Naive thymus-derived CD4-positive, alpha-beta T cell (primary cell): ENCODE measurements at regions not wholly inside any gene's neighbourhood (a gene's known extent, or its start where the extent isn't known, plus 50 kb on each side); places are given as distances from the start of the nearest gene placed in this dataset.
"Not testable (repeated sequence)": the region's sequence is repeated elsewhere in the genome, so short reads cannot be mapped to it uniquely, and the experiment has no call there.

Experiments used
- ATAC-seq: fragments of 150-1000 bp; cut with Tn5 transposase; 2 replicates; pipeline ENCODE4 v1.10.0; 2021; ENCODE audit warnings: mild to moderate bottlenecking, moderate library complexity
- CTCF ChIA-PET: fragments of 350-600 bp; sonication (Branson Sonifier 250); formaldehyde crosslinking; loops from one replicate; lab custom pipeline; 2021; ENCODE audit warnings: antibody characterized with exemption; lab: Charles Lee
- POLR2A ChIA-PET: fragments of 350-600 bp; sonication (Branson Sonifier 250); formaldehyde crosslinking; loops from one replicate; lab custom pipeline; 2021; ENCODE audit warnings: antibody characterized with exemption, inconsistent platforms; lab: Charles Lee
- DNase-seq, 9 donors: peaks; one replicate each; pipeline versions ENCODE4 v3.0.0 to v3.0.0-alpha.2; 2020 to 2022; ENCODE audit warnings: mixed read lengths in 1 of 9
- H3K27ac ChIP-seq: one replicate; pipeline ENCODE4 v1.7.0; 2013; ENCODE audit warnings: mild to moderate bottlenecking, low read depth, low read length, moderate library complexity
- H3K27me3 ChIP-seq, 2 donors: one replicate each; pipeline ENCODE4 v1.7.0; 2013; ENCODE audit warnings: low read length in 2 of 2, mild to moderate bottlenecking in 2 of 2, moderate library complexity in 2 of 2; ENCODE audit not compliant: control insufficient read depth in 2 of 2, insufficient read depth in 2 of 2
- H3K36me3 ChIP-seq, 3 experiments: 1 replicate in 2 of 3; 2 replicates in 1 of 3; pipeline ENCODE4 v1.7.0; 2013; ENCODE audit warnings: low read length in 3 of 3, mild to moderate bottlenecking in 3 of 3, moderate library complexity in 1 of 3; ENCODE audit not compliant: insufficient read depth in 3 of 3, control insufficient read depth in 2 of 3
- H3K4me1 ChIP-seq, 2 donors: one replicate each; pipeline ENCODE4 v1.7.0; 2013; ENCODE audit warnings: low read length in 2 of 2, mild to moderate bottlenecking in 2 of 2, moderate library complexity in 1 of 2; ENCODE audit not compliant: control insufficient read depth in 2 of 2, insufficient read depth in 2 of 2
- H3K4me3 ChIP-seq: 2 replicates; pipeline ENCODE4 v1.7.0; 2013; ENCODE audit warnings: mild to moderate bottlenecking, low read length
- H3K9me3 ChIP-seq, 3 experiments: 1 replicate in 2 of 3; 2 replicates in 1 of 3; pipeline ENCODE4 v1.7.0; 2013; ENCODE audit warnings: low read length in 3 of 3; ENCODE audit not compliant: control insufficient read depth in 2 of 3
- H3K27ac Mint-ChIP-seq, 9 donors: one replicate each; pipeline ENCODE4 v1.8.0; 2020 to 2022; ENCODE audit warnings: mixed read lengths in 9 of 9, mild to moderate bottlenecking in 8 of 9, moderate library complexity in 5 of 9, inconsistent platforms in 2 of 9
- H3K27me3 Mint-ChIP-seq, 5 donors: one replicate each; pipeline ENCODE4 v1.8.0; 2021 to 2022; ENCODE audit warnings: mixed read lengths in 5 of 5, mild to moderate bottlenecking in 1 of 5
- H3K36me3 Mint-ChIP-seq, 5 donors: one replicate each; pipeline ENCODE4 v1.8.0; 2020 to 2022; ENCODE audit warnings: mixed read lengths in 5 of 5, mild to moderate bottlenecking in 3 of 5, inconsistent platforms in 1 of 5
- H3K4me1 Mint-ChIP-seq, 7 donors: one replicate each; pipeline ENCODE4 v1.8.0; 2020 to 2022; ENCODE audit warnings: mixed read lengths in 7 of 7, mild to moderate bottlenecking in 3 of 7, inconsistent platforms in 1 of 7
- H3K4me3 Mint-ChIP-seq, 10 donors: one replicate each; pipeline ENCODE4 v1.8.0; 2020 to 2022; ENCODE audit warnings: mild to moderate bottlenecking in 10 of 10, mixed read lengths in 10 of 10, moderate library complexity in 6 of 10, inconsistent platforms in 2 of 10
- H3K9me3 Mint-ChIP-seq, 11 donors: one replicate each; pipeline ENCODE4 v1.8.0; 2020 to 2022; ENCODE audit warnings: mixed read lengths in 11 of 11, mild to moderate bottlenecking in 4 of 11, inconsistent platforms in 1 of 11, moderate library complexity in 1 of 11
- intact Hi-C, 2 donors: fragments of 100-400 bp; cut with micrococcal nuclease; formaldehyde crosslinking; loops; one replicate each; pipeline ENCODE4 v1.15.1; 2023

DNA sequence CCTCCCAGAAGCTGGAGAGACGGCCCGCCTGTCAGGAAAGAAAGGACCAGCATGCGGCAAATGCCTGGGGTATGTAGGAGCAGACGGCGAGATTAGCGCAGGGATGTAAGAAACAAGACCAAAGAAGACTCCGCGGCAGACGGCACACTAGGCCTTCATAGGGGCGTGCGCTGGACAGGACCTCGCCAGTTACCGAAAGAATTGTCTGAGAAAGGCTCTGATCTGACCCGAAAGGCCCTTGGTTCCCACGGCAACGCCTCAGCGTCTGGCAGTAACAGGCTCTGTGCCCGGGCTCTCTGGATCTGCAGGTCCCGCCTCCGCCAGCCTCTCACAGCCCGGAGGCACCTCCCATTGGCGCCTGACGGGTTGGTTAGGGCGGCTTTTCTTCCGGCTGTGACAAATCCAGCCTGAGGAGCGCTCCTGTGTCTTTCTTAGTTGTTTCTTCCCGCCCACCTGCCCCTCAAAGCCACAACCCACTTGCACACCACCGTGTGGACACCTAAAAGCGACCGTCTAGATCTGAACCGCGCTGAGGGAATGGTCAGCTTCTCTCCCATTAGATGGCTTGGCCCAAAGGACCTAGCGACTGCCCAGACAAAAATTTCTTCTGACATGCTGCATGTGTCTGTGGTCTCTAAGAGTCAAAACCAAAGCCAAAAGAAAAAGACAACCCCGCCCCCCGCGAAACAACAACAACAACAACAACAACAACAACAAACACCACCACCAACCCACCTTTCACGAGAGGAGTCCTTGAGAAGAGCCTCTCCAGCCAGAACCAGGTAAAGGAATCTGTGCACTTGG lies 58.2 kb upstream of the ZNF527 start:
- H3K9me3 ChIP-seq, POLR2A ChIA-PET, H3K27me3 ChIP-seq, H3K36me3 ChIP-seq, CTCF ChIA-PET, H3K4me1 ChIP-seq: not testable (repeated sequence)
- Histone ChIP-seq H3K27ac (peak overlapping the region; percentile 37), H3K4me3 (peak overlapping the region; percentile 35)
- intact Hi-C loops = loop anchor here (10.0 kb wide), 5 partner anchors 398 to 1098 kb away; partner anchors contain the start of genes ZNF850 (in 2 of the 2), ZNF146 (in 1 of the 2), ZNF565 (in 1 of the 2) and ZNF566 (in 1 of the 2)
- peak overlapping the region in 8 of 9 donors; percentile 18 to 78 (median 50) for H3K27ac Mint-ChIP-seq
- DNase-seq = peak in 6 of 9 donors; percentile 17 to 53 (median 36)
- peak; percentile 44 for ATAC-seq
- H3K4me1 Mint-ChIP-seq = peaks cover 0 to 27% (median 18%) of the 10 kb centered on the region in 7 donors
- peak overlapping the region; percentile 45 to 87 (median 81) for H3K4me3 Mint-ChIP-seq
- peaks cover 0 to 27% (median 19%) of the 10 kb centered on the region in 5 donors for H3K27me3 Mint-ChIP-seq
- H3K36me3 Mint-ChIP-seq = peaks cover 4 to 12% (median 5%) of the 10 kb centered on the region in 5 donors
- H3K9me3 Mint-ChIP-seq = peaks cover 6 to 67% (median 29%) of the 10 kb centered on the region in 11 donors

DNA sequence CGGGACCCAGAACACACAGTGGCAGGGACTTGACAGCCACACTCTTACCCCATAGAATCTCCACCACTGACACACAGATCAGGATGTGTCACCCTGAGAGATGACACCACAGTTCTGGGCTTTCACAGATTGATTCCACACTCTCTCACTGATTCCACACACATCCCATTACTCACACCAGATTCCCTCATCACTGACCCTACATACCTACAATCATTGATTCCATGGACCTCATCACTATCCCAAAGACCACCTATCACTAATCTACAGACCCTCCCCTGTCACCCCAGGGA lies 57.6 kb upstream of the ZNF527 start:
- no peak for ATAC-seq
- ChIA-PET CTCF (no interaction called here), POLR2A (no interaction called here)
- Mint-ChIP-seq H3K27me3 (peaks cover 0 to 27% (median 19%) of the 10 kb centered on the region in 5 donors), H3K4me1 (peaks cover 0 to 29% (median 19%) of the 10 kb centered on the region in 7 donors), H3K36me3 (peaks cover 4 to 12% (median 6%) of the 10 kb centered on the region in 5 donors), H3K9me3 (peaks cover 6 to 65% (median 29%) of the 10 kb centered on the region in 11 donors), H3K27ac (peak overlapping the region in 8 of 9 donors; percentile 18 to 78 (median 50)), H3K4me3 (peak overlapping the region; percentile 45 to 87 (median 81))
- DNase-seq = no peak
- Histone ChIP-seq H3K27ac (no peak overlapping the region), H3K4me1 (peaks cover 0 to 5% of the 10 kb centered on the region in 2 donors), H3K36me3 (peaks cover 0 to 4% (median 0%) of the 10 kb centered on the region in 3 experiments), H3K4me3 (peak overlapping the region; percentile 35), H3K9me3 (peaks cover 0 to 7% (median 0%) of the 10 kb centered on the region in 3 experiments), H3K27me3 (no peaks in the 10 kb centered on the region)
- intact Hi-C loops = loop anchor here (10.0 kb wide), 5 partner anchors 398 to 1098 kb away; partner anchors contain the start of genes ZNF850 (in 2 of the 2), ZNF146 (in 1 of the 2), ZNF565 (in 1 of the 2) and ZNF566 (in 1 of the 2)

DNA sequence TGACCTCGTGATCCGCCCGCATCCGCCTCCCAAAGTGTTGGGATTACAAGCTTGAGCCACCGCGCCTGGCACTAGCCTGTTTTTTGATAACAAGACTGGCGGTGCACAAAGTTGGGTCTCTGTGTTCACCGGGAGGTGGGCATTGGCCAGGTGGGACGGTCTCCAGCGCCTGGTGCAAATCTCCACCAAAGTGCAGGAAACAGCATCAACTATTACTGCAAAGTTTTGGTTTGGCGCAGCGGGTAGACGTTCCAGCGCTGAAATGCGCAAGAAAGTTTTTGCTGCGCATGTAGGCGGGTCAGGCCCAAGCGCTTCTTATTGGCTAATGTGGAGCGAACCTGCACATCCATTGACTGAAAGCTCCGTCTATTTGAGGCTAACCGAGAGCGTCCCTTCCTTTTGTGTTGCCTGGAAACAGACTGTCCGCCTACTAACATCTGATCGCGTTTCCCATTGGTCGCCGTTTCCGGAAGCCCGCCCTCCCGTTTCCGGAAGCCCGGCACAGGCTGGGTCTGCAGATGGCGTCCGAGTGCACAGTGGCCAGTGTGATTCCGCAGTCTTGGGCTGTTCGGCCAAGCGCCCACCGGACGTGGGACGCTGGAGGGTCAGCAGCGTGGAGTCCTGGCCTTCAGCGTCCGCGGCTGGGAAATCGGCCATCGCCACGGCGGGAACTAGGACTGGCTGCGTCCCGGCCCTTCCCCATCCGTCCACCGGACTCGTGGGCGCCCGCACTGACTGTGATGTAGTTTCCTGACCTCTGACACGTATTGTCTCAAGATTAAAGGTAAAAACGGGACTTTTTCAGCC lies 53.3 kb upstream of the ZNF527 start:
- Mint-ChIP-seq H3K27me3 (peaks cover 0 to 10% (median 7%) of the 10 kb centered on the region in 5 donors), H3K36me3 (peaks cover 15 to 44% (median 36%) of the 10 kb centered on the region in 5 donors), H3K9me3 (peaks cover 6 to 49% (median 26%) of the 10 kb centered on the region in 11 donors), H3K27ac (peak overlapping the region; percentile 88 to 99 (median 97)), H3K4me1 (peaks cover 19 to 60% (median 51%) of the 10 kb centered on the region in 7 donors), H3K4me3 (peak overlapping the region; percentile 92 to 99 (median 96))
- ATAC-seq = peak; percentile 98
- DNase-seq = peak; percentile 79 to 96 (median 94)
- ChIA-PET POLR2A (interaction anchor here (0.6 to 1.8 kb wide), 10 partner anchors 17 to 676 kb away, joined by 3 to 16 read pairs (median 5); partner anchors contain the start of genes ZNF383, ZNF420, ZNF527 and ZNF540), CTCF (no interaction called here)
- Histone ChIP-seq H3K4me3 (peak overlapping the region; percentile 99), H3K27ac (peak overlapping the region; percentile 91), H3K27me3 (no peaks in the 10 kb centered on the region), H3K9me3 (peaks cover 0 to 7% (median 0%) of the 10 kb centered on the region in 3 experiments), H3K4me1 (peaks cover 7 to 17% of the 10 kb centered on the region in 2 donors), H3K36me3 (peaks cover 0 to 8% (median 0%) of the 10 kb centered on the region in 3 experiments)
- intact Hi-C loops = loop anchor here (1.0 to 10.0 kb wide), 22 partner anchors 17 to 1202 kb away; partner anchors contain the start of genes ZNF568 (in 2 of the 2), ZNF573 (in 2 of the 2), ZNF829 (in 2 of the 2) and ZNF850 (in 2 of the 2)

DNA sequence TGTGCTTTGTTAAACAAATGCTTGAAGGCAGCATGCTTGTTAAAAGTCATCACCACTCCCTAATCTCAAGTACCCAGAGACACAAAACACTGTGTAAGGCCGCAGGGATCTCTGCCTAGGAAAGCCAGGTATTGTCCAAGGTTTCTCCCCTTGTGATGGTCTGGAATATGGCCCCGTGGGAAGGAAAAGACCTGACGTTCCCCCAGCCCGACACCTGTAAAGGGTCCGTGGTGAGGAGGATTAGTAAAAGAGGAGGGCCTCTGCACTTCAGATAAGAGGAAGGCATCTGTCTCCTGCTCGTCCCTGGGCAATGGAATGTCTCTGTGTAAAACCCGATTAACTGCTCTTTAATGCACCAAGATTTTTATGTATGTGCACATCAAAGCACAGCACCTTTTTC lies 49.9 kb upstream of the ZNF527 start:
- intact Hi-C loops, CTCF ChIA-PET, H3K27me3 ChIP-seq, H3K4me3 ChIP-seq, H3K27ac ChIP-seq, DNase-seq, H3K9me3 ChIP-seq, ATAC-seq, H3K27me3 Mint-ChIP-seq: not testable (repeated sequence)
- POLR2A ChIA-PET = interaction anchor here (1.5 kb wide), 1 partner anchor 145 kb away, joined by 3 read pairs; no protein-coding TSS in a partner anchor
- peaks cover 13 to 60% (median 55%) of the 10 kb centered on the region in 5 donors for H3K36me3 Mint-ChIP-seq
- peak overlapping the region in 2 of 10 donors; percentile 15 to 42 for H3K4me3 Mint-ChIP-seq
- H3K27ac Mint-ChIP-seq = peak overlapping the region in 1 of 9 donors; percentile 34
- peaks cover 7 to 12% of the 10 kb centered on the region in 2 donors for H3K4me1 ChIP-seq
- peaks cover 19 to 51% (median 45%) of the 10 kb centered on the region in 7 donors for H3K4me1 Mint-ChIP-seq
- peaks cover 0 to 31% (median 8%) of the 10 kb centered on the region in 11 donors for H3K9me3 Mint-ChIP-seq
- peaks cover 0 to 27% (median 3%) of the 10 kb centered on the region in 3 experiments for H3K36me3 ChIP-seq
